H1 (cell line): ENCODE measurements at regions not wholly inside any gene's neighbourhood (a gene's known extent, or its start where the extent isn't known, plus 50 kb on each side); places are given as distances from the start of the nearest gene placed in this dataset.

Source experiments
- CTCF ChIA-PET: fragments of 300-600 bp; sonication (Branson Sonifier 250); formaldehyde crosslinking; loops from one replicate; lab custom pipeline; 2021; ENCODE audit not compliant: partially characterized antibody; lab: Charles Lee
- POLR2A ChIA-PET: fragments of 300-600 bp; sonication (Branson Sonifier 250); formaldehyde crosslinking; loops from one replicate; lab custom pipeline; 2021; ENCODE audit warnings: inconsistent platforms; ENCODE audit not compliant: partially characterized antibody; lab: Charles Lee
- DNase-seq, 2 experiments: peaks; one replicate each; pipeline versions ENCODE4 v3.0.0 to v3.0.0-alpha.2; 2010 to 2022; ENCODE audit warnings: low spot score in 2 of 2, low read depth in 1 of 2, mixed read lengths in 1 of 2
- FAIRE-seq: peaks from 2 replicates; lab custom pipeline; 2011; peaks lifted over from hg19 to GRCh38; lab: Jason Lieb, UNC
- H2AFZ ChIP-seq: 2 replicates; pipeline ENCODE4 v1.8.1; 2012; ENCODE audit warnings: low read length, inconsistent platforms
- H2AK5ac ChIP-seq: 2 replicates; pipeline ENCODE4 v1.6.1; 2013; ENCODE audit warnings: low read depth, low read length
- H2BK120ac ChIP-seq: replicated peaks from 2 replicates; pipeline ENCODE3; 2013; ENCODE audit warnings: low read depth, low read length, inconsistent platforms
- H2BK12ac ChIP-seq: 2 replicates; pipeline ENCODE4 v1.6.1; 2013; ENCODE audit warnings: low read depth, low read length
- H2BK15ac ChIP-seq: 2 replicates; pipeline ENCODE4 v1.6.1; 2013; ENCODE audit warnings: low read length
- H2BK20ac ChIP-seq: 2 replicates; pipeline ENCODE4 v1.6.1; 2013; ENCODE audit warnings: low read length
- H2BK5ac ChIP-seq: 2 replicates; pipeline ENCODE4 v1.6.1; 2013; ENCODE audit warnings: low read depth, low read length
- H3K14ac ChIP-seq: 2 replicates; pipeline ENCODE4 v1.6.1; 2013; ENCODE audit warnings: inconsistent platforms; ENCODE audit not compliant: insufficient read length
- H3K18ac ChIP-seq: 2 replicates; pipeline ENCODE4 v1.6.1; 2013; ENCODE audit warnings: low read length; ENCODE audit errors: extremely low read depth
- H3K23ac ChIP-seq: 2 replicates; pipeline ENCODE4 v1.6.1; 2013; ENCODE audit warnings: inconsistent platforms; ENCODE audit not compliant: insufficient read length
- H3K23me2 ChIP-seq: 2 replicates; pipeline ENCODE4 v1.6.1; 2013; ENCODE audit warnings: low read depth, low read length
- H3K27ac ChIP-seq: 2 replicates; pipeline ENCODE4 v1.6.1; 2011; ENCODE audit warnings: low read depth, low read length, inconsistent platforms
- H3K27me3 ChIP-seq, 4 experiments: replicated peaks in 1 of 4; 1 replicate in 1 of 4; 2 replicates in 3 of 4; pipeline versions ENCODE4 v1.6.1 to v1.8.1; 2011 to 2013; ENCODE audit warnings: low read length in 3 of 4, mild to moderate bottlenecking in 3 of 4, inconsistent platforms in 2 of 4, mixed read lengths in 2 of 4, moderate library complexity in 1 of 4; ENCODE audit not compliant: control insufficient read depth in 3 of 4, insufficient read depth in 3 of 4; ENCODE audit errors: extremely low read depth in 1 of 4
- H3K36me3 ChIP-seq, 4 experiments: 2 replicates each; pipeline versions ENCODE4 v1.6.1 to v1.8.1; 2011 to 2013; ENCODE audit warnings: mild to moderate bottlenecking in 4 of 4, low read length in 3 of 4, moderate library complexity in 2 of 4, control low read depth in 1 of 4, inconsistent platforms in 1 of 4; ENCODE audit not compliant: insufficient read depth in 4 of 4, control insufficient read depth in 2 of 4
- H3K4ac ChIP-seq: replicated peaks from 2 replicates; pipeline ENCODE3; 2013; ENCODE audit warnings: low read length, low read depth, mixed read lengths, inconsistent platforms; ENCODE audit not compliant: insufficient read length
- H3K4me1 ChIP-seq, 4 experiments: replicated peaks in 1 of 4; 1 replicate in 1 of 4; 2 replicates in 3 of 4; pipeline versions ENCODE4 v1.6.1 to v1.8.1; 2011 to 2013; ENCODE audit warnings: low read length in 3 of 4, inconsistent platforms in 2 of 4, mixed read lengths in 1 of 4; ENCODE audit not compliant: insufficient read depth in 4 of 4, control insufficient read depth in 3 of 4
- H3K4me2 ChIP-seq, 2 experiments: 2 replicates each; pipeline versions ENCODE4 v1.6.1 to v1.8.1; 2011 to 2013; ENCODE audit warnings: low read depth in 2 of 2, low read length in 2 of 2, control low read depth in 1 of 2, inconsistent platforms in 1 of 2, mild to moderate bottlenecking in 1 of 2; ENCODE audit not compliant: insufficient read depth in 1 of 2
- H3K4me3 ChIP-seq, 4 experiments: fragments of 200-600, 300-600 bp in 1 of 4; sonication (generic), shearing (Covaris generic), sonication (Bioruptor Twin) in 1 of 4; 2 replicates each; pipeline versions ENCODE4 v1.5.1 to v1.8.1; 2011 to 2016; ENCODE audit warnings: low read length in 4 of 4, low read depth in 3 of 4, control low read depth in 2 of 4, inconsistent platforms in 2 of 4, mild to moderate bottlenecking in 2 of 4, mixed read lengths in 1 of 4, moderate library complexity in 1 of 4; ENCODE audit not compliant: insufficient read depth in 2 of 4; ENCODE audit errors: extremely low read depth in 1 of 4
- H3K56ac ChIP-seq: replicated peaks from 2 replicates; pipeline ENCODE3; 2013; ENCODE audit warnings: low read depth, mild to moderate bottlenecking, mixed read lengths, low read length, inconsistent platforms; ENCODE audit not compliant: insufficient read length
- H3K79me1 ChIP-seq: 2 replicates; pipeline ENCODE4 v1.6.1; 2013; ENCODE audit warnings: low read depth, low read length, control low read depth
- H3K79me2 ChIP-seq, 2 experiments: 2 replicates each; pipeline versions ENCODE4 v1.6.1 to v1.8.1; 2012 to 2013; ENCODE audit warnings: low read length in 2 of 2, mild to moderate bottlenecking in 2 of 2, inconsistent platforms in 1 of 2; ENCODE audit not compliant: insufficient read depth in 2 of 2, control insufficient read depth in 1 of 2
- H3K9ac ChIP-seq, 4 experiments: replicated peaks in 1 of 4; 1 replicate in 1 of 4; 2 replicates in 3 of 4; pipeline versions ENCODE4 v1.6.1 to v1.8.1; 2011 to 2013; ENCODE audit warnings: low read depth in 3 of 4, low read length in 3 of 4, control low read depth in 2 of 4, mild to moderate bottlenecking in 2 of 4, moderate library complexity in 2 of 4, inconsistent platforms in 1 of 4; ENCODE audit errors: extremely low read depth in 1 of 4
- H3K9me3 ChIP-seq, 2 experiments: 2 replicates each; pipeline versions ENCODE4 v1.6.1 to v1.8.1; 2012 to 2013; ENCODE audit warnings: mild to moderate bottlenecking in 2 of 2, moderate library complexity in 2 of 2, control low read depth in 1 of 2, inconsistent platforms in 1 of 2, low read depth in 1 of 2, low read length in 1 of 2, mixed read lengths in 1 of 2; ENCODE audit not compliant: insufficient read depth in 2 of 2
- H4K20me1 ChIP-seq, 2 experiments: replicated peaks in 1 of 2; 2 replicates each; pipeline versions ENCODE3 to v1.8.1; 2011 to 2013; ENCODE audit warnings: inconsistent platforms in 2 of 2, low read length in 2 of 2, mild to moderate bottlenecking in 1 of 2; ENCODE audit not compliant: insufficient read depth in 2 of 2, control insufficient read depth in 1 of 2
- H4K5ac ChIP-seq: 2 replicates; pipeline ENCODE4 v1.6.1; 2013; ENCODE audit warnings: low read length, low read depth, mixed read lengths, inconsistent platforms; ENCODE audit not compliant: insufficient read length
- H4K8ac ChIP-seq: 2 replicates; pipeline ENCODE4 v1.8.0; 2013; ENCODE audit warnings: mild to moderate bottlenecking, moderate library complexity, low read length, inconsistent platforms; ENCODE audit not compliant: insufficient read depth; ENCODE audit errors: extremely low read depth
- H4K91ac ChIP-seq: replicated peaks from 2 replicates; pipeline ENCODE3; 2013; ENCODE audit warnings: low read length, mixed read lengths, inconsistent platforms; ENCODE audit not compliant: insufficient read length
- ATF3 ChIP-seq: IDR thresholded peaks from 2 replicates; pipeline ENCODE4 v1.6.1; 2011; ENCODE audit warnings: low read depth, mild to moderate bottlenecking, low read length; ENCODE audit not compliant: insufficient read depth
- CHD2 ChIP-seq: IDR thresholded peaks from 2 replicates; pipeline ENCODE4 v1.6.1; 2012; ENCODE audit warnings: low read length, improper control_type of control experiment
- PHF8 ChIP-seq: fragments of 200-600 bp; sonication (generic); conservative IDR thresholded peaks from 2 replicates; pipeline ENCODE4 v1.7.1; 2012; ENCODE audit warnings: low read depth, mild to moderate bottlenecking, inconsistent platforms, low read length, moderate library complexity
- RBBP5 ChIP-seq: IDR thresholded peaks from 2 replicates; pipeline ENCODE4 v1.7.1; 2012; ENCODE audit warnings: low read depth, mild to moderate bottlenecking, inconsistent platforms, low read length, moderate library complexity, borderline replicate concordance
- RNF2 ChIP-seq: fragments of 200-900, 300-1000 bp; sonication (generic); IDR thresholded peaks from 2 replicates; pipeline ENCODE4 v1.7.1; 2016; ENCODE audit warnings: borderline replicate concordance, low read depth, mild to moderate bottlenecking, antibody characterized with exemption, low read length; ENCODE audit not compliant: poor library complexity, severe bottlenecking; ENCODE audit errors: missing control alignments
- SUZ12 ChIP-seq: fragments of 200-600 bp; sonication (generic); IDR thresholded peaks from 2 replicates; pipeline ENCODE4 v1.6.1; 2012; ENCODE audit warnings: mild to moderate bottlenecking, inconsistent platforms, low read length, moderate library complexity, mixed read lengths
- TBP ChIP-seq: IDR thresholded peaks from 2 replicates; pipeline ENCODE4 v1.6.1; 2011; ENCODE audit warnings: low read depth, low read length, improper control_type of control experiment
- WGBS, 2 experiments: shearing (Covaris generic) in 1 of 2; methylation state at CpG; one replicate each; pipeline versions ENCODE4 v1.1.6 to v1.1.7; 2013 to 2015; ENCODE audit warnings: low lambda C conversion rate in 2 of 2, mixed read lengths in 2 of 2, inconsistent platforms in 1 of 2, low coverage in 1 of 2, missing lambda C conversion rate in 1 of 2; ENCODE audit not compliant: insufficient replicate concordance in 2 of 2, insufficient coverage in 1 of 2, insufficient read length in 1 of 2; ENCODE audit errors: extremely low coverage in 1 of 2, missing lambda C conversion rate in 1 of 2; 5-methylcytosine and 5-hydroxymethylcytosine counted together

GRCh38 chr18:78427081-78427480 is 552.5 kb upstream of the SALL3 start:
- FAIRE-seq (no peak), DNase-seq (no peak)
- Histone ChIP-seq H4K5ac (no peak overlapping the region), H2AFZ (no peak overlapping the region), H3K4me2 (no peak overlapping the region), H3K14ac (no peak overlapping the region), H3K27me3 (no peaks in the 10 kb centered on the region), H2BK15ac (no peak overlapping the region), H4K8ac (no peak overlapping the region), H2BK5ac (no peak overlapping the region), H3K23ac (no peak overlapping the region), H2BK120ac (no peak overlapping the region), H3K4ac (no peak overlapping the region), H3K9me3 (no peaks in the 10 kb centered on the region), H3K79me1 (no peaks in the 10 kb centered on the region), H3K56ac (no peak overlapping the region), H3K27ac (no peak overlapping the region), H3K23me2 (no peaks in the 10 kb centered on the region), H3K9ac (no peak overlapping the region), H4K91ac (no peak overlapping the region), H3K4me3 (no peak overlapping the region), H3K79me2 (no peaks in the 10 kb centered on the region), H3K4me1 (no peaks in the 10 kb centered on the region; a peak in 1 of 7 replicates), H2AK5ac (no peak overlapping the region), H3K36me3 (no peaks in the 10 kb centered on the region), H2BK20ac (no peak overlapping the region), H2BK12ac (no peak overlapping the region), H3K18ac (no peak overlapping the region), H4K20me1 (no peaks in the 10 kb centered on the region)
- TF ChIP-seq TBP: no peak
- no peak for TF ChIP-seq ATF3
- no peak for TF ChIP-seq RBBP5
- TF ChIP-seq CHD2: no peak
- TF ChIP-seq PHF8: no peak
- no peak for TF ChIP-seq SUZ12
- no peak for TF ChIP-seq RNF2
- CTCF ChIA-PET: interaction anchor here (1.0 kb wide), 1 partner anchor 8 kb away, joined by 4 read pairs; no protein-coding TSS in a partner anchor
- WGBS, 2 experiments: 95% methylated on average over 12 of the region's 12 CpGs; no CpG with 5 or more reads in 1 of the 2 experiments
- POLR2A ChIA-PET: no interaction called here
